ENCODE measurements at regions not wholly inside any gene's neighbourhood (a gene's known extent, or its start where the extent isn't known, plus 50 kb on each side); places are given as distances from the start of the nearest gene placed in this dataset.

DNA sequence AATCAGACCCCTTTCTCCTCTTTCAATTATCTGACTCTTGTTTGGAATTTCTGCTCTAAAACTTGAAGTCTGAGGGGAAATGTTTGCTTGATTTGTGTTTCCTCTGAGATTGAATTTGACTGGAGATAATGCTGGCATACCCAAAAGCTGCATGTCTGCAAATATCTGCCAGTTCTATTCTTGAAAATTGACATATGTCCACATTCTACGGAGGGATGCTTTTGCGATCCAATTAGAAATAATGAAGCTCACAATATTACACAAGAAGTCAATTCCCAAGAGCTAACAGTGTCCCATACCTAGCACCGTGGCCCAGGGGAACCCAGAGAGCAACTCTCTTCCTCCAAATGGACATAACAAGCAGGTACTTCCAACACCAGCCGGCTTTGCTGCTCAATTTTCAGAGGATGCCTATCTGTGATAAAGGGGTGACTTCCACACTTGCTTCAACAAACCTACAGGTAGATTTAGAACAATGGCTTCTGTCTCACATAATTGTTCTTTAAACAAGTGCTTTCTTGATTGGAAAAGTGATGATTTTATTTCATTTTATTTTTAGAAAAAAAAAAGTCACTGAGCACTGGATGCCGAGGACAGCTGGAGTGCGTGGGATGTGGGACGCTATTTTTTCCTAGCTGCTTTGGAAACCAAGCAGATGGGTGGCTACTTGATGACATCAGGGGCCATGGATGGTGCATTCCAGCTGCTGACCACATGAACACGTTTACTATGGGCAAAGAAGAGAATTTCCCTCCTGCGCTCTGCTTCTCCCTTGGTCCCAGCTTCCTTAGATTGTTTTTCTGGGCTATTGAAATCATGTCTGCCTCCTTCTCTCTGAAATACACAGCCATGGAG is 488.9 kb downstream of the RNF144A start:
- no peak overlapping the region for H3K4me3 ChIP-seq (ENCODE audit: control insufficient read depth, low read depth, low read length)
- no peak for TF ChIP-seq CTCF (conservative IDR thresholded peaks at IDR 0.05; ENCODE audit: control insufficient read depth, insufficient read depth, low read depth, low read length)

GRCh38 chr2:7407001-7407400 is 489.8 kb downstream of the RNF144A start:
- no peak overlapping the region for H3K4me3 ChIP-seq (ENCODE audit: control insufficient read depth, low read depth, low read length)
- TF ChIP-seq CTCF (conservative IDR thresholded peaks at IDR 0.05; ENCODE audit: control insufficient read depth, insufficient read depth, low read depth, low read length), result no peak
- no peak for DNase-seq (ENCODE audit: low read depth)

More for the DNA sequence above, 488.9 kb downstream of the RNF144A start:
- DNase-seq (ENCODE audit: low read depth), result no peak

GRCh38 chr2:7407906-7408680 is 490.9 kb downstream of the RNF144A start:
- no peak overlapping the region for H3K4me3 ChIP-seq (ENCODE audit: control insufficient read depth, low read depth, low read length)
- no peak for TF ChIP-seq CTCF (conservative IDR thresholded peaks at IDR 0.05; ENCODE audit: control insufficient read depth, insufficient read depth, low read depth, low read length)
- DNase-seq (ENCODE audit: low read depth), result no peak

DNA sequence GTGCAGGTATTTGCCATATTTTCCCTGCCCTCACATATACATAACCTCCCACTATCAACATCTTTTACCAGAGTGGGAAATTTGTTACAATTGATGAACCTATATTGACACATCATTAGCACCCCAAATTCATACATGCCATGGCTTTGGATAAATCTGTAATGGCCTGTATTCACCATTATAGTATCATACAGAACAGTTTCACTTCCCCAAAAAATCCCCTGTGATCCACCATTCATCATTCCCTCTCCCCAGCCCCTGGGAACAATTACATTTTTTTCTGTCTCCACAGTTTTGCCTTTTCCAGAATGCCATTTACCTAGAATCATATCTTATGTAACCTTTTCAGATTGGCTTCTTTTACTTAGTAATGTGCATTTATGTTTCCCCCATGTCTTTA is 494.5 kb downstream of the RNF144A start:
- no peak for DNase-seq (ENCODE audit: low read depth)
- H3K4me3 ChIP-seq (ENCODE audit: control insufficient read depth, low read depth, low read length), result no peak overlapping the region
- TF ChIP-seq CTCF (conservative IDR thresholded peaks at IDR 0.05; ENCODE audit: control insufficient read depth, insufficient read depth, low read depth, low read length), result no peak

DNA sequence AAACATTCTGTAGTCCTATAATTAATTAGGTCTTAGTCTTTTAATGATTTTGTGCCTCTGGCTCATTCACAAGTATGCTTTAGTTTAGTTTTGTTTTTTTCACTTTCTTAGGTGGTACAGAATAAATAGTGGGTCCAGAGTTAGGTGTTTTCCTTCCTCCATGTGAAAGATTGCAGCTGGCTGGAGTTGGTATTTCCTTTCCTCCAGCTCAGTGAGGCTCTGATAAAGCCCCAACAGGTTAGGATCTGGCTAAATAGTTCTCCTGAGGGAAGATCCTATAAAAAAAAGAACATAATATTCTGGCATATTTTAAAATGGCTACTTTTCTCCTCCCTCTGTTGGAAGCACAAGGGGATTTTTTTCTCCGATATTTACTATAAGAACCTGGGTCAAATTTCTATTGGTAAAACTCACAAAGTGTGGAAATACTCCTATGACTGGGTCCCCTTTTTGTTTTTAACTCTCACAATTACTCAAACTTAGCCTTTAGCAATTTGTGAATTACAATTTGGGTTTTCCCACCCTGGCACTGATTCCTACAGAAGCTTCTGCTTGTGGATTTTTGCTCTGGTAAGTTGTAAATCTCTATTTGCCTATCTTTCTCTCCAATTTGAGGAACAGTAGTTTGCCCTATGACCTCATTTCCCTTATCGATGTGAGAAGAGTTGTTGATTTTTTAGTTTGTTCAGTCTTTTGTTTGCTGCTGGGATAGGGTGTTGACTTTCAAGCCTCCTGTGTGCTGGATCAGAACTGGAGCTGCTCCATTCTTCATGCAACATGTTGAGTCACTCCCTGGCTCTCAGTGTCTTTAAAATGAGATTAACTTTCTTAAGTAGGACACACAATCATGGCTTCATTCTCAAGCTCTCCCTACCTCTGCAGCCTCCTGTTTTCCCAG is 500.9 kb downstream of the RNF144A start:
- no peak for DNase-seq (ENCODE audit: low read depth)
- no peak overlapping the region for H3K4me3 ChIP-seq (ENCODE audit: control insufficient read depth, low read depth, low read length)
- no peak for TF ChIP-seq CTCF (conservative IDR thresholded peaks at IDR 0.05; ENCODE audit: control insufficient read depth, insufficient read depth, low read depth, low read length)

GRCh38 chr2:7419186-7419585 is 502.0 kb downstream of the RNF144A start:
- H3K4me3 ChIP-seq (ENCODE audit: control insufficient read depth, low read depth, low read length), result no peak overlapping the region
- no peak for TF ChIP-seq CTCF (conservative IDR thresholded peaks at IDR 0.05; ENCODE audit: control insufficient read depth, insufficient read depth, low read depth, low read length)
- no peak for DNase-seq (ENCODE audit: low read depth)

Data from fibroblast of mammary gland (primary cell).